H1 (cell line): ENCODE measurements at regions not wholly inside any gene's neighbourhood (a gene's known extent, or its start where the extent isn't known, plus 50 kb on each side); places are given as distances from the start of the nearest gene placed in this dataset.

Source experiments
- BCL11A ChIP-seq, 2 experiments: IDR thresholded peaks; one replicate each; pipeline ENCODE4 v1.6.1; 2011; ENCODE audit warnings: low read depth in 2 of 2, low read length in 2 of 2, mild to moderate bottlenecking in 2 of 2
- POLR2AphosphoS5 ChIP-seq: IDR thresholded peaks from 2 replicates; pipeline ENCODE4 v1.6.1; 2011; ENCODE audit warnings: low read depth, low read length
- TCF12 ChIP-seq: IDR thresholded peaks from 2 replicates; pipeline ENCODE4 v1.6.1; 2011; ENCODE audit warnings: low read depth, mild to moderate bottlenecking, low read length
- ZNF274 ChIP-seq: IDR thresholded peaks from 2 replicates; pipeline ENCODE4 v1.7.0; 2012; ENCODE audit warnings: low read length, borderline replicate concordance; ENCODE audit errors: extremely low read depth
- TF ChIP-seq, protein P1 (sequence below), 3 experiments: IDR thresholded peaks; 1 replicate in 2 of 3; 2 replicates in 1 of 3; pipeline versions ENCODE4 v1.5.1 to v1.6.1; 2011; ENCODE audit warnings: low read length in 3 of 3, mild to moderate bottlenecking in 3 of 3, inconsistent platforms in 2 of 3, low read depth in 1 of 3, moderate library complexity in 1 of 3; ENCODE audit not compliant: insufficient read depth in 1 of 3; ENCODE audit errors: control extremely low read depth in 1 of 3

DNA sequence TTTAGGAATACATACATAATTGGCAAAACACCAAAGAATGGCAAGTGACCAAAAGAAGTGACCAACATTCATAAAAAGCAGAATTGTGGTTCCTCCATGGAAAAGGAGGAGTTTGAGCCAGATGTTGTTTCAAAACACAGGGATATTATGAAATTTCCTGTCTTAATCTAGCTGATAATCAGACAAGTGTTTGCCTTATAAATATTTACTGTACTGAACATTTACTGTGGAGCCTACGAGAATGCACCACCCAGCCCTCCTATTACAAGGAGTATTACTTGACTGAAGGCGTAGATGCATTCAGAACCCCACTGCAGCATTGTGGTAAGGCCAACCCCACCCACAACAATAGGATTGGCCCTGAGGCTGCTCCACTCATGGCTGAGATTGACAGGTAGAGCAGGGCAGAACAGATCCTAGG, 118.9 kb downstream of the AKR1D1 start:
- TF ChIP-seq, protein P1, sequence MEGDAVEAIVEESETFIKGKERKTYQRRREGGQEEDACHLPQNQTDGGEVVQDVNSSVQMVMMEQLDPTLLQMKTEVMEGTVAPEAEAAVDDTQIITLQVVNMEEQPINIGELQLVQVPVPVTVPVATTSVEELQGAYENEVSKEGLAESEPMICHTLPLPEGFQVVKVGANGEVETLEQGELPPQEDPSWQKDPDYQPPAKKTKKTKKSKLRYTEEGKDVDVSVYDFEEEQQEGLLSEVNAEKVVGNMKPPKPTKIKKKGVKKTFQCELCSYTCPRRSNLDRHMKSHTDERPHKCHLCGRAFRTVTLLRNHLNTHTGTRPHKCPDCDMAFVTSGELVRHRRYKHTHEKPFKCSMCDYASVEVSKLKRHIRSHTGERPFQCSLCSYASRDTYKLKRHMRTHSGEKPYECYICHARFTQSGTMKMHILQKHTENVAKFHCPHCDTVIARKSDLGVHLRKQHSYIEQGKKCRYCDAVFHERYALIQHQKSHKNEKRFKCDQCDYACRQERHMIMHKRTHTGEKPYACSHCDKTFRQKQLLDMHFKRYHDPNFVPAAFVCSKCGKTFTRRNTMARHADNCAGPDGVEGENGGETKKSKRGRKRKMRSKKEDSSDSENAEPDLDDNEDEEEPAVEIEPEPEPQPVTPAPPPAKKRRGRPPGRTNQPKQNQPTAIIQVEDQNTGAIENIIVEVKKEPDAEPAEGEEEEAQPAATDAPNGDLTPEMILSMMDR (IDR thresholded peaks at IDR 0.05; ENCODE audit: control extremely low read depth in 1 of 3, insufficient read depth in 1 of 3, low read depth in 1 of 3, low read length in 3 of 3): no peak
- no peak for TF ChIP-seq BCL11A (IDR thresholded peaks at IDR 0.05; ENCODE audit: low read depth in 2 of 2, low read length in 2 of 2)
- no peak for TF ChIP-seq POLR2AphosphoS5
- TF ChIP-seq TCF12: no peak
- TF ChIP-seq ZNF274: no peak
